AG09319 (cell line): ENCODE measurements at regions not wholly inside any gene's neighbourhood (a gene's known extent, or its start where the extent isn't known, plus 50 kb on each side); places are given as distances from the start of the nearest gene placed in this dataset.

Source experiments
- DNase-seq: peaks from one replicate; pipeline ENCODE4 v3.0.0-alpha.2; 2010; ENCODE audit warnings: low read depth; ENCODE audit errors: extremely low read depth
- CTCF ChIP-seq: IDR thresholded peaks from 2 replicates; pipeline ENCODE4 v1.5.1; 2011; ENCODE audit warnings: low read depth, mild to moderate bottlenecking, inconsistent platforms, low read length, moderate library complexity

GRCh38 chr6:133187114-133187513, 54.0 kb upstream of the EYA4 start:
- no peak for TF ChIP-seq CTCF

GRCh38 chr6:133187657-133188453, 53.3 kb upstream of the EYA4 start:
- no peak for DNase-seq
- no peak for TF ChIP-seq CTCF

More at GRCh38 chr6:133187114-133187513, 54.0 kb upstream of the EYA4 start:
- no peak for DNase-seq

GRCh38 chr6:133190912-133191311, 50.2 kb upstream of the EYA4 start:
- no peak for TF ChIP-seq CTCF
- no peak for DNase-seq

GRCh38 chr6:133191323-133191722, 49.8 kb upstream of the EYA4 start:
- no peak for DNase-seq
- TF ChIP-seq CTCF = no peak
